ENCODE measurements at regions not wholly inside any gene's neighbourhood (a gene's known extent, or its start where the extent isn't known, plus 50 kb on each side); places are given as distances from the start of the nearest gene placed in this dataset.

GRCh38 chr1:178643349-178643748, 81.7 kb upstream of the RALGPS2 start:
- Histone ChIP-seq H3K27ac (ENCODE audit: poor library complexity, severe bottlenecking) (no peak overlapping the region), H3K27me3 (ENCODE audit: insufficient read depth, poor library complexity, severe bottlenecking) (no peaks in the 10 kb centered on the region), H3K4me1 (ENCODE audit: insufficient read depth, poor library complexity, severe bottlenecking) (no peaks in the 10 kb centered on the region), H3K4me3 (ENCODE audit: severe bottlenecking) (no peak overlapping the region), H3K36me3 (ENCODE audit: low read depth) (no peaks in the 10 kb centered on the region), H3K9me3 (ENCODE audit: severe bottlenecking) (no peaks in the 10 kb centered on the region)
- no peak for DNase-seq (ENCODE audit: low spot score)
- ATAC-seq (ENCODE audit: low read depth): no peak
- no peak for TF ChIP-seq CTCF (IDR thresholded peaks at IDR 0.05; ENCODE audit: poor library complexity, severe bottlenecking)

- Histone ChIP-seq H3K27me3 (ENCODE audit: insufficient read depth, poor library complexity, severe bottlenecking) (no peaks in the 10 kb centered on the region), H3K27ac (ENCODE audit: poor library complexity, severe bottlenecking) (no peak overlapping the region), H3K36me3 (ENCODE audit: low read depth) (no peaks in the 10 kb centered on the region), H3K4me3 (ENCODE audit: severe bottlenecking) (no peak overlapping the region), H3K4me1 (ENCODE audit: insufficient read depth, poor library complexity, severe bottlenecking) (no peaks in the 10 kb centered on the region), H3K9me3 (ENCODE audit: severe bottlenecking) (no peaks in the 10 kb centered on the region)
- ATAC-seq (ENCODE audit: low read depth) (no peak), DNase-seq (ENCODE audit: low spot score) (no peak)
- no peak for TF ChIP-seq CTCF (IDR thresholded peaks at IDR 0.05; ENCODE audit: poor library complexity, severe bottlenecking)
Measured at GRCh38 chr1:178643831-178644230, 81.2 kb upstream of the RALGPS2 start.

- no peak for TF ChIP-seq CTCF (IDR thresholded peaks at IDR 0.05; ENCODE audit: poor library complexity, severe bottlenecking)
- ATAC-seq (ENCODE audit: low read depth): no peak
- Histone ChIP-seq H3K4me1 (ENCODE audit: insufficient read depth, poor library complexity, severe bottlenecking) (no peaks in the 10 kb centered on the region), H3K9me3 (ENCODE audit: severe bottlenecking) (no peaks in the 10 kb centered on the region), H3K27ac (ENCODE audit: poor library complexity, severe bottlenecking) (no peak overlapping the region), H3K27me3 (ENCODE audit: insufficient read depth, poor library complexity, severe bottlenecking) (no peaks in the 10 kb centered on the region), H3K36me3 (ENCODE audit: low read depth) (no peaks in the 10 kb centered on the region), H3K4me3 (ENCODE audit: severe bottlenecking) (no peak overlapping the region)
- no peak for DNase-seq (ENCODE audit: low spot score)
Measured at GRCh38 chr1:178644308-178645120, 80.5 kb upstream of the RALGPS2 start.

GRCh38 chr1:178645157-178645807, 79.8 kb upstream of the RALGPS2 start:
- H3K9me3 ChIP-seq (ENCODE audit: severe bottlenecking): no peaks in the 10 kb centered on the region
- ATAC-seq (ENCODE audit: low read depth) (no peak), DNase-seq (ENCODE audit: low spot score) (no peak)
- no peaks in the 10 kb centered on the region for H3K27me3 ChIP-seq (ENCODE audit: insufficient read depth, poor library complexity, severe bottlenecking)
- no peak overlapping the region for H3K4me3 ChIP-seq (ENCODE audit: severe bottlenecking)
- H3K27ac ChIP-seq (ENCODE audit: poor library complexity, severe bottlenecking): no peak overlapping the region
- H3K4me1 ChIP-seq (ENCODE audit: insufficient read depth, poor library complexity, severe bottlenecking): no peaks in the 10 kb centered on the region
- no peak for TF ChIP-seq CTCF (IDR thresholded peaks at IDR 0.05; ENCODE audit: poor library complexity, severe bottlenecking)
- H3K36me3 ChIP-seq (ENCODE audit: low read depth): no peaks in the 10 kb centered on the region

- TF ChIP-seq CTCF (IDR thresholded peaks at IDR 0.05; ENCODE audit: poor library complexity, severe bottlenecking): no peak
- Histone ChIP-seq H3K27ac (ENCODE audit: poor library complexity, severe bottlenecking) (no peak overlapping the region), H3K36me3 (ENCODE audit: low read depth) (no peaks in the 10 kb centered on the region), H3K9me3 (ENCODE audit: severe bottlenecking) (no peaks in the 10 kb centered on the region), H3K27me3 (ENCODE audit: insufficient read depth, poor library complexity, severe bottlenecking) (no peaks in the 10 kb centered on the region), H3K4me1 (ENCODE audit: insufficient read depth, poor library complexity, severe bottlenecking) (no peaks in the 10 kb centered on the region), H3K4me3 (ENCODE audit: severe bottlenecking) (no peak overlapping the region)
- peak; percentile 29; the same call in 1 of the 3 replicates for ATAC-seq (ENCODE audit: low read depth)
- no peak for DNase-seq (ENCODE audit: low spot score)
Measured at GRCh38 chr1:178645808-178646200, 79.2 kb upstream of the RALGPS2 start.
